GM21367 (cell line): ENCODE measurements at regions not wholly inside any gene's neighbourhood (a gene's known extent, or its start where the extent isn't known, plus 50 kb on each side); places are given as distances from the start of the nearest gene placed in this dataset.
"Not testable (repeated sequence)": the region's sequence is repeated elsewhere in the genome, so short reads cannot be mapped to it uniquely, and the experiment has no call there.

Experiments used
- ATAC-seq: cut with Tn5 transposase; IDR thresholded peaks from one replicate; pipeline ENCODE4 v1.9.1; 2021; ENCODE audit not compliant: unreplicated experiment

DNA sequence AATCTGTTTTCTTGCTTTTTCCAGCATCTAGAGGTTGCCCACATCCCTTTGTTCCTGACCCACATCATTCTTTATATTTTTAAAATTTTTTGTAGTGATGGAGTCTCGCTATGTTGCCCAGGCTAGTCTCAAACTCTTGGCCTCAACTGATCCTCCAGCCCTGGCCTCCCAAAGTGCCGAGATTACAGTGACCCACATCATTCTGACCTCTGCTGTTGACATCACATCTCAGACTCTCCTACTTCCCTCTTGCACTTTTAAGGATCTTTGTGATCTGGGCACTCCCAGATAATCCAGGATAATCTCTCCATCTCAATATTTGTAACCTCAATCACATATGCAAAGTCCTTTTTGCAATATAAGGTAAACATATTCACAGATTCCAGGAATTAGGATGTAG is 266.6 kb downstream of the MEX3B start:
- ATAC-seq = no peak

DNA sequence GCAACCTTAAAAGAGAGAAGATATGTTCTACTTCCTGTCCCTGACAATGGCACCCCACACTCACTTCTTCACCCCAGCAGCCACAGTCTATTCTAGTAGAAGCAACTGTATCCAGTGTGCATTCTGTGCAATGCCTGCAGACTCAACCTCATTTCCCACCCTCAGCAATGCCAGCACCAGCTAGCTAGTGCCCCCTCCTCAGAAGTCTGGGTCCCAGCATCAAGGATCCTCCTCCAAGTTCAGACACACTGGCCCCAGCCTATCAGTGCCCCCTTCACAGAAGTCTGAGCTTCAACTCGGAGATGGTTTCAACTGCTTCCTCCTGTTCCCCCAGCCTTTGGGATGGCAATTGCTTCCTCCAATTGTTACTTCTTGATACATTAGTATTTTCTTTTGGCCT is 268.3 kb downstream of the MEX3B start:
- no peak for ATAC-seq

DNA sequence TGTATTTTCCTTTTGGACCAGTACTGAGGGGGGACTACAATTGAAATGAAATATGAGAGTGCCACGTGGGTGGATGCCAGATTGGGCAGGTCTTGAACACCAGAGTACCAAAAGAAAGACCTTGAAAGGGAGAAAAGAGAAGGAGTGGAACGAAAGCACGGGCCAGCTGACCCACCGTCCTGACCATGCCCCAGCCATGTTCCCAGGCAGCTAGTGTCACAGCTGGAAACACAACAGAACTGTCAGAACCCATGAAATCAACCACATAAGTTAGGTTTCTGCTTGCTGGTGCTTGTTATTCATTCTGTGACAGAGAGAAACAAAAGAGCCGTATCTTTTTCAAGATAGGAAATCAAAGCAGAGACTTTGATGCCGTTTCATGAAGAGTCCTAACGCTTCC is 268.8 kb downstream of the MEX3B start:
- no peak for ATAC-seq

DNA sequence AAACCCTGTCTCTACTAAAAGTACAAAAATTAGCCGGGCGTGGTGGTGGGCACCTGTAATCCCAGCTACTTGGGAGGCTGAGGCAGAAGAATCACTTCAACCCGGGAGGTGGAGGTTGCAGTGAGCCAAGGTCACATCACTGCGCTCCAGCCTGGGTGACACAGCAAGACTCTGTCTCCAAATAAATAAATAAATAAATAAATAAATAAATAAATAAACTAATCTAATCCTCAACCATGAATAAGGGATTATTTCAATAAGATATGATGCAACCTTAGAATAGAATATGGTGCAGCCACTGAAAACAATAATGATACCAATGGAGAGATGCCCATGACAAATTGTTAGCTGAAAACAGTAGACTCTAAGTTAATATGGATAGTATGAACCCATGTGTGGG is 270.0 kb downstream of the MEX3B start:
- not testable (repeated sequence) for ATAC-seq

DNA sequence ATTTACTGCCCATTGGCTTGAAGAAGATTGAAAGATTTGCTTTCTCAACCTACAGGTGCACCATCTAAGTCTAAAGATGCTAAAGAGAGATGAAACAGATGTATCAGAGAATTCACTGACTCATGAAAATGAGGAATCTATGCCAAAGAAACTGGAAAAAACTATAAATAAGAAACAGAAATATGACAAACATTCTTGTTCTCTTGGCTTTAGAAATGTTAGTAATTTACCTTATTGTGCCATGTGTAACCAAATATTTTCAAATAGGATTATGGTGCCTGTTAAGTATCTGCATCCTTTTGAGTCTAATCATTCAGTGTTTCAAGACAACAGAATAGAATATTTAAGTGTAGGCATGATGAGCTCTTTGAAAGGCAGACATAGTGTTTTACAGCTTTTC is 271.5 kb downstream of the MEX3B start:
- no peak for ATAC-seq

DNA sequence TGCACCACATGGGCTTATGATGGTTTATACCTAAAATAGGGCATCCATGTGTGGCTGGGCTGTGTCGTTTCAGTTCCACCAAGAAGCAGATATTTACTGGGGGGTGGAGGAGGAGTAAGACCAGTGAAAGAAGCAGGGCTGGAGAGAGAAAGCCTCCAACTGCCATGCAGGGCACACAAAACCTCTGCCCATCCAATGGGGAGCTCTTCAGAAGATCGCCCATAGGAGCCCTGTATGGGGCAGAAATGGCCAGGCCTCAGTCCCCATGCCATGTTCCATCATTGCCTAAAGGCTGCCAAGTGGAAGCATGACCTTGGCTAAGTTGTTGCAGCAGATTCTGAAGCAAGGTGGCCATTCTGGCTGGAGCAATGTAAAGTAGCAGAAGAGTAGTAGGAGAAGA is 277.0 kb downstream of the MEX3B start:
- no peak for ATAC-seq

DNA sequence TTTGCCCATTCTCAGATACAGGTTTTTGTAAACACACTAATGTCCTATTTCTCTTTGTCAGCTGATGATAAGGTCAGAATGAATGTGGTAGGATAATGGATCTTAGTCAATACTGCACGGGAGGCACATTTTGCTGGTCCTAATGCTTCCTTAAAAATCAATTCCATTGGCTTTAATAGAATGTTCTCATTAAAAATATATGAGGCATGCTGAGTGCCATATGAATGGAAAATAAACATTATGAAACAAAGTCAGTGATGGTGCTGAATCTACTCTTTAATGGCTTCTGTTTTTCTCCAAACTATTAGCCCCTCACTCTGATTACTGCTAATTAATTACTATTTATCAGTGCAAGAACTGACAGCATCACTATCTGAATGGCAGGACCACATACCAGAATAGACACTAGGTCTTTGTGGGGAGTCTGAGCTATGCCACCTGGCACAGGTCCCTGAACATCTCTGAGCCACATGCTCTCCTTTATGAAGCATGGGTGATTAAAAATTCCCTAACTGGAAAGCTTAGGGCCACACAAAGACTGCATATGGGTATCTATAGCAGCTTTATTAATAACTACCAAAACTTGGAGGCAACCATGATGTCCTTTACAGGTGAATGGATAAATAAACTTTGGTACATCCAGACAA is 278.9 kb downstream of the MEX3B start:
- no peak for ATAC-seq

DNA sequence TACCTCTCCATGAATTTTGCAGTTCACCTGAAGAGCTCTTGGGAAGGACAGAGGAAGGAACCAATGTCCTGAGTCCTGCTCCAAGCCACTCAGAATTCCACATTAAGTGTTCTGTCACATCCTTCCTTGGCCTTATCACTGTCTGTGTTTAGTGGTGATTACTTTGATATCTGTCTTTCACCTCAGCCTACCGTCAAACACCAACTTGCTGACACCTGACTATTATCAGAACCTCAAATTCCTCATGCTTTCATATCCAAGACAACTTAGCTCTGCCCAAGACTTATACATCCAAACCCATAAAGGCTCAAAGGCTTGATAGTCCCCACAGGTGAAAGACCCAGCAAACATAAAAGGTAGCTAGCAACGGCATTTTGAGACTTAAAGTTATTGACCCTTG is 280.0 kb downstream of the MEX3B start:
- ATAC-seq = no peak

DNA sequence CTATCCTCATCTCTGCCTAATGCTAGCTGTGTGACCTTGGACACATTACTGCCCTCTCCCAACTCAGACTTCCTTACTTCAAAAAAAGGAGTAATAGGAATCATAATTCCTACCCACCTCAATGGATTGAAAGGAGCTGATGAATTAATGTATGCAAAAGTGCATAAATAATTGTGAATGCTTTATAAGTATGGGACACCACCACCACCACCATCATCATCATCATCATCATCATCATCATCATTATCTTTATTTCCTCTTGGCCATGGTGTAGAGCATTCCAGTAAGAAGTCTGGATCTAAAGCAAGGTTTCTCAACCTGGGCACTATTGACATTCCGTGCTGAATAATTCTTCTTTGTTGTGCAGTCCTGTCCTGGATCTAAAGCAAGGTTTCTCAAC is 282.5 kb downstream of the MEX3B start:
- ATAC-seq = no peak

DNA sequence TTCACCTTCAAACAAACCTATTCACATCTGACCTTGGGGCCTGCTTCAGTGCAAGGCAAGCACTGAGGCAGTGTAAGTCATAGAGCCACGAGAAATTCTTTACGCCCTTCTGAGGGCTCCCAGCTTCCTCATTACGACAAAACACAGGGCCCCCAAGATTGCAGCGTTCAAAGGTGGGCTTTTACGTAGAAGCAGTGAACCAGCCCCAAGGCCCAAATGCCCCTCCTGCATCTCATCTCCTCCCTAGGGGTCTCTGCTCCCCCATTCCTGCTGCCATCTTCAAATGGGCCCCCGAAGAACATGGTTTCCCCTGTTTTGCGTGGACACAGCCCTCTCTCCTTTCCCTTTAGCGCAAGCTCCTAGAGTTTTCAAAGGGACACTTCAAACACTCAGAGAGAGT is 285.1 kb downstream of the MEX3B start:
- ATAC-seq = no peak

DNA sequence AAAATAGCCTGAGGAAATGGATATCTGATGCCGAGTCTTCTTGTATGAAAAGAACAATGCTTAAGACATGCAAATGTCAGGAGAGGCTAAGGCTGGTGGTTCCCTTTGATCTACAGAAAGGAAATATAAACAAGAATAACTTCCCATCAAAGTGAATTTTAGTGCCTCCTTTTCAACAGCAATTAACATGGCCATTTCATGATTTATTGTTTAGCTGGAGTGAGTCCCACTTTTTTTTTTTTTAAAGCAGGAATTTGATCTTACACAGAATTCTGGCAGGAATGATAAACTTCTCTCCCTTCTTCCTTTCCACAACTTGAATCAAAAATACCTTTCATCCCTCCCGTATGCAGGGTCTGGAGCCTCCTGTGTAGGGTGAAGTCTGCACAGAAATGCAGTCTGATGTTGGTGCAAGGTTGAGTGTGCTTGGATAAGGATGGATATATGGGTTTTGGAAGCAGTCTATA is 287.0 kb downstream of the MEX3B start:
- no peak for ATAC-seq

DNA sequence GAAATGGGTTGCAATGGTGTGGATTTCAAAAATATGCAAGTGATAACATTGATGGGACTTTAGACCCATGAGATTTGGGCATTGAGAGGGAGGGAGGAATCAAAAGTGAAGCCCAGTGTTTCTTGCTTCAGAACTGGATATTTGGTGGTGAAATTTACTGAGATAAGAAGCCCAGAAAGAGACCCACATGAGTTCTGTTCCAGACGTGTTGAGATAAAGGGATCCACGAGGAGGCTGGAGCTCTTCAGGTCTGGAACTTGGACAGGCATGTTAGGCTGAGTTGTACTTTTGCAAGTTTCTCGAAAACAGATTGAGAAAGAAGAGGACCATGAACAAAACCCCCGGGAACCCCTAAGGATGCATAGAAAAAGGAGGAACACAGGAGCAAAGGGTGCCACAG is 290.2 kb downstream of the MEX3B start:
- no peak for ATAC-seq

DNA sequence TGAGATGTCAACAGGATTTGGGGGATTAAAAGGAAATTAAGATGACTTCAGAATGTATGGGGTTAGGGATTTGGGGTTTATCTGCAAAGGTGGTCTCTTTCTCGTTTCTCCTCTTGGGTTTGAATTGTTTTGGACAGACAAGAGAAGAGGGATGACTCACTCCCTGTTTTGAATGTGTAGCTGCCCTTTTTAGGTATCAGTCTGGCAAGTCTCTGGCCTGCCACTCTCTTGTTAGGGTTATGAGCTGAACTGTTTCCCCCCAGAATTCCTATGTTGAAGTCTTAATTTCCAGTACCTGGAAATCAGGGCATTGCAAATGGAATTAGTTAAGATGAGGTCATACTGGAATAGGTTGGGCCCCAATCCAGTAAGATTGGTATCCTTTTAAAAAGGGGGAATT is 291.7 kb downstream of the MEX3B start:
- no peak for ATAC-seq

DNA sequence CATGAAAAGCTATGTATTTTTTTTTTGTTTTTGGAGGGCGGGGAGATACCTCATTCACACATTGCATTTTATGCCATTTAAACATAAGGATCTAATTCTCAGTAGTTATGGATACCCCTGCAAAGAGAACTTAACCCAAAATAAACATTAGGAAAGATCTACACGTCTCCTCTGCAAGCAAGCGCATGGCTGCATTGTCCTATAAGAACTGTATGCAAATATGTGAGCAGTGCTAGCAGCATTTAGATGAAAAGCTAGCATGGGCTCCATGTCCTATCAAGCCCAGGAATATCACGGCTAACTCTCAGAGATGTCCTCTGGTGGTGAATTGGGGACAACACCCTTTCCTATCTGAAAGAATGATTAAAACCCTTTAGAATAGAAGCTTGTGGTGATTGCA is 292.8 kb downstream of the MEX3B start:
- ATAC-seq = no peak

DNA sequence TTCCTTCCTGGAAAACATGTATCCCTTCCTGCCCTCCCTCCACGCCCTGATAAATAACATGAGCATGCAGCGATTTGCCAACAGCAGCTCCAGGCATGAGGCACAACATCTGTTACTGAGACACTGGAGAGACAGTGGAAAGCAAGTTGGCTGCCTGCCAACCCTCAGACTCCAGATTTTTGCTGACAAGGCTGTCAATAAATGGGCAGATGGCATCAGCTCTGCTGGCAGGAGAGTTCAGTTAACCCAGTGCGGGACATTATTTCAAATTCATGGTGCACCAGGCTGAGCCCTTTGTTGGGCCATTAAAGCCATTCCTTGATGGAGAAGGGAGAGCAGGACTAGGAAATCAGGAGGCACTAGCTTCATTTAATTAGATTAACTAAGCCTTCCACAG is 293.3 kb downstream of the MEX3B start:
- no peak for ATAC-seq

DNA sequence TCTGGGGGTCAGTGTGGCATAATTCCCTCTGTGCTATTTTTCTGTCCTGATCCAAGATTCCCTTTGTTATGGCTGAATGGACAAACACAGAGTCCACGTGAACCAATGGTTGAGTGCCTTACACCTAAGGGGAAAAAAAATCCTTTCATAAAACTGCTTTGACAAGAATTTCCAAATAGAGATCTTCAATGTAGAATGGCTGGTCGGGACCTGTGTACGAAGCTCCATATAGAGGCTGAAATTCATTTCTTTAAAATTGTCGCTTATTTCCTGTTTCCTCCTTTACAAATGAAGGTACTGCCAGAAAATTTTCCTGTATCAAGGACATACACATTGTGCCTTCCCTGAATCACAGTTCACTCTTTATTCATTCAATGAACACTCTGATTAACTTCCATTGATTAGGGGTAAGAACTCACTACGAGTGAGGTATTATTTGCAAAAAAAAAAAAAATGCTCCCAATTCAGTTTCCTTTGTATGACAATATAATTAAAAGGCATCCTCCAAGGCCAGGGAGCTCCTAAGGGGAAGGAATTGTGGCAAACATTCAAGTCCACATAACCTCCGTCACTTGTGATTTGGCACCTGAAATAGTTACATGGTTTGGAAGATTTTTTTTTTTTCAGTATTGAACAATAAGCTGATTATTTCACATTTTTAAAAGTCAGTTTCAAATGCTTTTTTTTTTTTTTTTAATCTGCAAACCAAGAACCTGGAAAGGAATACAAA is 293.8 kb downstream of the MEX3B start:
- ATAC-seq = no peak

DNA sequence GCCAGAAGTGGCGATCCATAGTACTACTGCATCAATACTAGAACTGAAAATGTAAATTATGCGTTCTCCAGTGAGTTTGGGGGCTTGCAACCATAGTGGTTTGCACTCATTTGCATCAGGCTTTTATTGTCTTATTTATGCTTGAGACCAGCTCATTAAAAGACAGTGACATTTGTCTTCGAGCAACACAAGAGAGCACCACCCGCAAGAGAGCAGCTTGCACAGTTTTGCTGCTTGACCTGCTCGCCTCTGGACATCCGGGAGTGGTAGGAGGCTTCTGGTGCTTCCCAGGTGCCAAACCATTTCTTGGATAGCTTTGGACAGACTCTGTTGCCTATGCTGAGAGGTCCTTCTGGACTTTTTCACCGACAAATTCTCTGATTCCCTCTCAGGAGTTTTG is 294.6 kb downstream of the MEX3B start:
- ATAC-seq = no peak

DNA sequence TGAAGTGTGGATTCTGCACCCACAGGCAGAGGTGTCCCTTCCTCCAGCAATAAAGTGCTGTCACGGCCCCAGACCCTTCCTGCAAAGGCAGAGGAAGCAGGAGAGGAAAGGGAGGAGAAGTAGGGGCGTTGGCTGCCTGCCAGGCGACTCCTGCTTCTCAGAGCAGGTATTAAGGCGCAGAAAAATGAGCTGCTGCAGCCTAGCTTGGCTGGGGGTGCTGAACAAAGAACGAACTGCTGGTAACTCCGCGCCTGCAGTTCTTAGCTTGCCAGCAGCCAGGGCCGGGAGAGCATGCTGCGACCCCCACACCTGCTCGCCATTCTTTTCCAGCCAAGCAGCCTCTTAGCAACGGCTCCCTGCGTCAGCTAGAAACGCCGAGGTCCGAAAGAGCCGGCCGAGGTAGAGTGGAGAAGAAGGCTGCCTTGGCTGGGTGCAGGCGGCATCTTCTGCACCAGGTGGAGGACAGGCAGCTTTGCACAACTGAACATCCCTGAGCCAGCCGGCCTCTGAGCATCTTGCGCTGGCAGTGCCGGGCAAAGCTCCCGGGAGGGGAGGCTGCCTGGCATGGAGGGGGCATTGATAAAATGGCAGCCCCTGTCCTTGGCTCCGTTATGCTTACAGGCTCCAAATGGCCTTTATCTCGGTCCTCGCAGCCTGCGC is 296.0 kb downstream of the MEX3B start:
- no peak for ATAC-seq

DNA sequence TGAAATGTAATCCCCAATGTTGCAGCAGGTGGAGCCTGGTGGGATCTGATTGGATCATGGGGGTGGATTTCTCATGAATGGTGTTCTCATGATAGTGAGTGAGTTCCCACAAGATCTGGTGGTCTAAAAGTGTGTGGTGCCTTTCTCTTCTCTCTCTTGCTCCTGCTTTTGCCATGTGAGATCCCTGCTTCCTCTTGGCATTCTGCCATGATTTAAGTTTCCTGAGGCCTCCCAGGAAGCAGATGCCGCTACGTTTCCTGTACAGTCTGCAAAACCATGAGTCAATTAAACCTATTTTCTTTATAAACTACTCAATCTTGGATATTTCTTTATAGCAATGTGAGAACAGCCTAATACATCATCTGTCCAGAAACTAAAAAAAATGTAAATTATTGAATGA is 298.3 kb downstream of the MEX3B start:
- no peak for ATAC-seq

DNA sequence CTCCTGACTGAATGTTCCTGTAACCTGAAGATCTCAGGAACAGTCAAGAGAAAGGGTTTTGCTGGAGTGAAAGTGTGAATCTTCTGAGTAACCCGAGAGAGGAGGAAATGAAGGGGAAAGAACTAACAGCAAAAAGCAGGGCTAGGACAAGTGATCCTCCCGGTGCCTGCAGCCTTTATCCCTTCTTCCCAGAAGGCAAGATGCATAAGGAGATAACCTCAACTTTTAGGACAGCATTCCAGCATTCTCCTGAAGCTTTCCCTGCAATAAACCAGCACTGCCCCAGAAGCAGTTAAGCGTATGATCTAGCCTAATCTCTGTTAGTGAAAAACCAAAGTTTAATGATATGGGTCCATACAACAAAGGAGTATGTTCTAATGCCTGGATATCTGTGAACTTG is 298.8 kb downstream of the MEX3B start:
- ATAC-seq = no peak

DNA sequence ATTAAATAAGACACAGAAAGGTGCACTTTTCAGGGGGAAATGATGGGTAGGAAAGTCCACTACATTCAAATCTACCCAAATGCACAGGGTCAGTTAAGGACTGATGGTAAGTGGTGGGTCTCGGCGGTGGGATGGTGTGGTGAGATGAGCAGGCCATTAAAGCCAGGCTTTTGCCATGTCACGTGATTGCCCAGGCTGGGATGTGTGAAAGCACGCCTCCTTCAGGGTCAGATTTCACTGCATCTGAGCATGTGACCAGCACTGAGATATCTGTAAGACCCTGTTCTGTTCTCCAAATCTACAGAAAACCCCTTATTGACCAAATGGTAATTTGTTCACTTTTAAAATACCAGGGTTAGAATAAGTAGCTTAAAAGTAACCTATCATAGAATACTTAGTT is 301.5 kb downstream of the MEX3B start:
- no peak for ATAC-seq

DNA sequence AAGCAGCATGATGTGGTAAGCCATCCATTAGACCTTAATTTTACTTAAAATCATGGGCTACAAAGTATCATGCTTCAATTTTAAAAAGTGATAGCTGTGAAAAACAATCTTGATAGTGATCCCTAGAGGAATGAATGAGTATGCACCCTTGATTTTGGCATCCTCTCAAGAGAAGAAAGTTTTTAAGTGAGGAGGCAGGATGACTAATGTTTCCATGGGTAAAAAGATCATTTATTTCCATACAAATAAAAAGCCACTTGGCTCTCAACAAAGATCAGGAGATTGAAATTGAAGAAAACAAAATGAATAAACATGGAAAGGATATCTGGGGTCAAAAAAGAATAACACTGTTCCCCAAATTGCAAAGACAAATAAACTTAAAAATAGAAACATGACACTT is 305.4 kb downstream of the MEX3B start:
- ATAC-seq = no peak
